IMR-90 (cell line): ENCODE measurements at regions not wholly inside any gene's neighbourhood (a gene's known extent, or its start where the extent isn't known, plus 50 kb on each side); places are given as distances from the start of the nearest gene placed in this dataset.

Experiments used
- ATAC-seq: fragments of 200-7000 bp; cut with Tn5 transposase; 2 replicates; pipeline ENCODE4 v1.9.1; 2020; ENCODE audit warnings: low read depth, mild to moderate bottlenecking, moderate library complexity
- BruUV-seq: library from RNA; stranded (reverse); fragments of 400-500 nt; replicated peaks from 2 replicates; lab custom pipeline; 2021; lab: Mats Ljungman, UMichigan
- CTCF ChIA-PET: fragments of 300-600 bp; formaldehyde crosslinking; extraction: SDS; loops from one replicate; lab custom pipeline; 2021; ENCODE audit warnings: antibody characterized with exemption; lab: Yijun Ruan, JAX
- POLR2A ChIA-PET: fragments of 300-600 bp; sonication (Branson Sonifier 250); formaldehyde crosslinking; loops from one replicate; lab custom pipeline; 2022; ENCODE audit warnings: antibody characterized with exemption; ENCODE audit not compliant: unreplicated experiment; lab: Charles Lee
- DNase-seq: peaks from one replicate; pipeline ENCODE4 v3.0.0; 2013
- H2AFZ ChIP-seq: replicated peaks from 2 replicates; pipeline ENCODE3; 2013; ENCODE audit warnings: low read length, mild to moderate bottlenecking; ENCODE audit not compliant: poor library complexity
- H2AK5ac ChIP-seq: 2 replicates; pipeline ENCODE4 v1.6.1; 2013; ENCODE audit warnings: low read depth, low read length, inconsistent platforms
- H2AK9ac ChIP-seq: replicated peaks from 2 replicates; pipeline ENCODE3; 2013; ENCODE audit warnings: mild to moderate bottlenecking, low read depth, low read length, moderate library complexity; ENCODE audit not compliant: poor library complexity
- H2BK120ac ChIP-seq: 2 replicates; pipeline ENCODE4 v1.6.1; 2013; ENCODE audit warnings: low read depth, low read length, inconsistent platforms
- H2BK15ac ChIP-seq: 3 replicates; pipeline ENCODE4 v1.6.1; 2013; ENCODE audit warnings: low read depth, low read length, inconsistent platforms
- H2BK20ac ChIP-seq: 2 replicates; pipeline ENCODE4 v1.6.1; 2013; ENCODE audit warnings: low read depth, mild to moderate bottlenecking, inconsistent platforms, low read length, moderate library complexity
- H2BK5ac ChIP-seq: 2 replicates; pipeline ENCODE4 v1.6.1; 2013; ENCODE audit warnings: mild to moderate bottlenecking, low read depth, low read length, inconsistent platforms; ENCODE audit not compliant: poor library complexity, severe bottlenecking
- H3K14ac ChIP-seq: replicated peaks from 2 replicates; pipeline ENCODE4 v1.6.1; 2013; ENCODE audit warnings: low read depth, low read length, inconsistent platforms
- H3K18ac ChIP-seq: 2 replicates; pipeline ENCODE4 v1.6.1; 2013; ENCODE audit warnings: low read depth, low read length, control low read depth
- H3K23ac ChIP-seq: 2 replicates; pipeline ENCODE4 v1.6.1; 2013; ENCODE audit warnings: low read depth, low read length, inconsistent platforms
- H3K27ac ChIP-seq: 2 replicates; pipeline ENCODE4 v1.5.1; 2013; ENCODE audit warnings: mild to moderate bottlenecking, control low read depth, low read length; ENCODE audit not compliant: insufficient read depth
- H3K27me3 ChIP-seq: 2 replicates; pipeline ENCODE4 v1.6.1; 2013; ENCODE audit warnings: low read length; ENCODE audit not compliant: control insufficient read depth, insufficient read depth
- H3K36me3 ChIP-seq: 2 replicates; pipeline ENCODE4 v1.6.1; 2013; ENCODE audit warnings: low read length, mixed read lengths; ENCODE audit not compliant: control insufficient read depth, insufficient read depth
- H3K4ac ChIP-seq: 2 replicates; pipeline ENCODE4 v1.6.1; 2013; ENCODE audit warnings: low read depth, low read length, inconsistent platforms
- H3K4me1 ChIP-seq: 2 replicates; pipeline ENCODE4 v1.6.1; 2013; ENCODE audit warnings: low read length, mixed read lengths; ENCODE audit not compliant: control insufficient read depth, insufficient read depth
- H3K4me2 ChIP-seq: 2 replicates; pipeline ENCODE4 v1.6.1; 2013; ENCODE audit warnings: low read depth, mild to moderate bottlenecking, control low read depth, low read length, moderate library complexity
- H3K4me3 ChIP-seq: 2 replicates; pipeline ENCODE4 v1.5.1; 2013; ENCODE audit warnings: low read depth, mild to moderate bottlenecking, control low read depth, low read length, moderate library complexity; ENCODE audit not compliant: insufficient read depth
- H3K56ac ChIP-seq: 2 replicates; pipeline ENCODE4 v1.6.1; 2013; ENCODE audit warnings: low read length, inconsistent platforms; ENCODE audit not compliant: insufficient read depth; ENCODE audit errors: extremely low read depth
- H3K79me1 ChIP-seq, 2 experiments: 2 replicates each; pipeline ENCODE4 v1.6.1; 2013; ENCODE audit warnings: low read length in 2 of 2, inconsistent platforms in 1 of 2, low read depth in 1 of 2
- H3K9ac ChIP-seq: 2 replicates; pipeline ENCODE4 v1.6.1; 2013; ENCODE audit warnings: low read depth, low read length, control low read depth
- H3K9me1 ChIP-seq: 2 replicates; pipeline ENCODE4 v1.6.1; 2013; ENCODE audit warnings: low read length, inconsistent platforms; ENCODE audit not compliant: insufficient read depth
- H3K9me3 ChIP-seq: 2 replicates; pipeline ENCODE4 v1.6.1; 2013; ENCODE audit warnings: low read length; ENCODE audit not compliant: control insufficient read depth, insufficient read depth
- H4K20me1 ChIP-seq: 2 replicates; pipeline ENCODE4 v1.6.1; 2013; ENCODE audit warnings: low read length, inconsistent platforms; ENCODE audit not compliant: insufficient read depth
- H4K5ac ChIP-seq: 2 replicates; pipeline ENCODE4 v1.6.1; 2013; ENCODE audit warnings: mild to moderate bottlenecking, low read depth, low read length, control low read depth
- H4K8ac ChIP-seq, 2 experiments: 2 replicates each; pipeline ENCODE4 v1.6.1; 2013; ENCODE audit warnings: low read depth in 2 of 2, low read length in 2 of 2, control low read depth in 1 of 2, inconsistent platforms in 1 of 2
- H4K91ac ChIP-seq: 2 replicates; pipeline ENCODE4 v1.6.1; 2013; ENCODE audit warnings: low read depth, low read length, inconsistent platforms; ENCODE audit not compliant: insufficient read depth
- BHLHE40 ChIP-seq: fragments of 150-350 bp; IDR thresholded peaks from 2 replicates; pipeline ENCODE4 v1.6.1; 2016; ENCODE audit warnings: mild to moderate bottlenecking, low read depth, low read length
- CEBPB ChIP-seq: IDR thresholded peaks from 2 replicates; pipeline ENCODE4 v1.6.1; 2012; ENCODE audit warnings: low read depth, low read length, improper control_type of control experiment
- CHD1 ChIP-seq: IDR thresholded peaks from 2 replicates; pipeline ENCODE4 v1.6.1; 2012; ENCODE audit warnings: low read depth, low read length, improper control_type of control experiment
- FOS ChIP-seq: fragments of 150-350 bp; IDR thresholded peaks from 2 replicates; pipeline ENCODE4 v1.6.1; 2016; ENCODE audit warnings: low read depth, low read length
- MAFK ChIP-seq: IDR thresholded peaks from 2 replicates; pipeline ENCODE4 v1.6.1; 2012; ENCODE audit warnings: low read depth, low read length, improper control_type of control experiment
- MXI1 ChIP-seq: IDR thresholded peaks from 2 replicates; pipeline ENCODE4 v1.6.1; 2012; ENCODE audit warnings: low read depth, mild to moderate bottlenecking, low read length, moderate library complexity, borderline replicate concordance
- NFE2L2 ChIP-seq: fragments of 150-350 bp; IDR thresholded peaks from 2 replicates; pipeline ENCODE4 v1.6.1; 2016; ENCODE audit warnings: low read depth, mild to moderate bottlenecking, low read length
- POLR2A ChIP-seq: IDR thresholded peaks from 2 replicates; pipeline ENCODE4 v1.6.1; 2012; ENCODE audit warnings: mild to moderate bottlenecking, low read depth, low read length
- RAD21 ChIP-seq: IDR thresholded peaks from 2 replicates; pipeline ENCODE4 v1.6.1; 2012; ENCODE audit warnings: low read length, improper control_type of control experiment
- RCOR1 ChIP-seq: IDR thresholded peaks from 2 replicates; pipeline ENCODE4 v1.6.1; 2012; ENCODE audit warnings: mild to moderate bottlenecking, low read length, improper control_type of control experiment; ENCODE audit not compliant: insufficient replicate concordance
- RFX5 ChIP-seq: IDR thresholded peaks from 2 replicates; pipeline ENCODE4 v1.8.0; 2012; ENCODE audit warnings: low read depth, mild to moderate bottlenecking, low read length, moderate library complexity
- WGBS, 2 experiments: methylation state at CpG; one replicate each; pipeline versions ENCODE4 v1.1.5 to v1.1.7; 2013; ENCODE audit warnings: missing lambda C conversion rate in 2 of 2; ENCODE audit not compliant: insufficient read length in 1 of 2; ENCODE audit errors: extremely low coverage in 2 of 2; 5-methylcytosine and 5-hydroxymethylcytosine counted together
- dilution Hi-C: fragments of 300-500 bp; cut with HindIII; formaldehyde crosslinking; loops from one replicate; pipeline ENCODE4 v1.14.3; 2018; ENCODE audit warnings: low sequenced_read_pairs; ENCODE audit not compliant: unreplicated experiment
- in situ Hi-C: fragments of 300-500 bp; cut with MboI; formaldehyde crosslinking; loops from 3 replicates; pipeline ENCODE4 v1.14.3; 2019; ENCODE audit warnings: low sequenced_read_pairs, inconsistent platforms, mixed read lengths
- intact Hi-C: fragments of 100-400 bp; cut with micrococcal nuclease; formaldehyde crosslinking; loops from 2 replicates; pipeline ENCODE4 v1.10.0; 2022
- TF ChIP-seq, protein P1 (sequence below): conservative IDR thresholded peaks from 2 replicates; pipeline ENCODE4 v1.5.1; 2012; ENCODE audit warnings: mild to moderate bottlenecking, low read depth, low read length, improper control_type of control experiment
- TF ChIP-seq, protein P2 (sequence below): fragments of 150-350 bp; IDR thresholded peaks from 2 replicates; pipeline ENCODE4 v1.6.1; 2017; ENCODE audit warnings: mild to moderate bottlenecking, antibody characterized with exemption, low read length, low read depth

DNA sequence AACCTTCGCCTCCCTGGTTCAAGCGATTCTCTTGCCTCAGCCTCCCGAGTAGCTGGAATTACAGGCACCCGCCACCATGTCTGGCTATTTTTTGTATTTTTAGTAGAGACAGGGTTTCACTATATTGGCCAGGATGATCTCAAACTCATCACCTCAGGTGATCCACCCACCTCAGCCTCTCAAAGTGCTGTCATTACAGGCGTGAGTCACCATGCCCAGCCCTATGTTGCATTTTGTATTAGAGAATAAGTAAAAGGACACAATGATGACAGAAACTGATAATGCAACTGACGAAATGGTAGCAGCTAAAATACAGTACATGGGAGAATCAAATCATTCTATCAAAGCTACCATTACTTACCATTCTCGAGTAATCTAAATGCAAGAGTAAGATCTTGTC is 276.7 kb downstream of the DSEL start:
- no peak overlapping the region for H3K4me3 ChIP-seq
- no peaks in the 10 kb centered on the region for H3K36me3 ChIP-seq
- dilution Hi-C loops, result no loop called here
- no peak overlapping the region for H4K5ac ChIP-seq
- no peak overlapping the region for H3K27ac ChIP-seq
- CTCF ChIA-PET, result no interaction called here
- no peak overlapping the region for H4K8ac ChIP-seq
- no peak overlapping the region for H3K56ac ChIP-seq
- no peak overlapping the region for H3K14ac ChIP-seq
- no peak overlapping the region for H2AK5ac ChIP-seq
- H3K9ac ChIP-seq, result no peak overlapping the region
- no CpG with 5 or more reads among the region's 7 CpGs for WGBS, 2 experiments
- BruUV-seq, result no TSS peak
- intact Hi-C loops, result no loop called here
- no peak overlapping the region for H3K23ac ChIP-seq
- no peaks in the 10 kb centered on the region for H3K9me1 ChIP-seq
- H3K9me3 ChIP-seq, result no peaks in the 10 kb centered on the region
- no peak overlapping the region for H3K4me2 ChIP-seq
- no peak overlapping the region for H3K18ac ChIP-seq
- H2BK20ac ChIP-seq, result no peak overlapping the region
- H4K20me1 ChIP-seq, result no peaks in the 10 kb centered on the region
- no peak overlapping the region for H3K4ac ChIP-seq
- H2BK5ac ChIP-seq, result no peak overlapping the region
- in situ Hi-C loops, result no loop called here
- no peak overlapping the region for H4K91ac ChIP-seq
- no peak for TF ChIP-seq NFE2L2
- TF ChIP-seq, protein P1, sequence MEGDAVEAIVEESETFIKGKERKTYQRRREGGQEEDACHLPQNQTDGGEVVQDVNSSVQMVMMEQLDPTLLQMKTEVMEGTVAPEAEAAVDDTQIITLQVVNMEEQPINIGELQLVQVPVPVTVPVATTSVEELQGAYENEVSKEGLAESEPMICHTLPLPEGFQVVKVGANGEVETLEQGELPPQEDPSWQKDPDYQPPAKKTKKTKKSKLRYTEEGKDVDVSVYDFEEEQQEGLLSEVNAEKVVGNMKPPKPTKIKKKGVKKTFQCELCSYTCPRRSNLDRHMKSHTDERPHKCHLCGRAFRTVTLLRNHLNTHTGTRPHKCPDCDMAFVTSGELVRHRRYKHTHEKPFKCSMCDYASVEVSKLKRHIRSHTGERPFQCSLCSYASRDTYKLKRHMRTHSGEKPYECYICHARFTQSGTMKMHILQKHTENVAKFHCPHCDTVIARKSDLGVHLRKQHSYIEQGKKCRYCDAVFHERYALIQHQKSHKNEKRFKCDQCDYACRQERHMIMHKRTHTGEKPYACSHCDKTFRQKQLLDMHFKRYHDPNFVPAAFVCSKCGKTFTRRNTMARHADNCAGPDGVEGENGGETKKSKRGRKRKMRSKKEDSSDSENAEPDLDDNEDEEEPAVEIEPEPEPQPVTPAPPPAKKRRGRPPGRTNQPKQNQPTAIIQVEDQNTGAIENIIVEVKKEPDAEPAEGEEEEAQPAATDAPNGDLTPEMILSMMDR, result no peak
- TF ChIP-seq RAD21, result no peak
- TF ChIP-seq CHD1, result no peak
- TF ChIP-seq MXI1, result no peak
- TF ChIP-seq MAFK, result no peak
- TF ChIP-seq RFX5, result no peak
- no peak for TF ChIP-seq POLR2A
- TF ChIP-seq FOS, result no peak
- no peak for TF ChIP-seq CEBPB
- TF ChIP-seq, protein P2, sequence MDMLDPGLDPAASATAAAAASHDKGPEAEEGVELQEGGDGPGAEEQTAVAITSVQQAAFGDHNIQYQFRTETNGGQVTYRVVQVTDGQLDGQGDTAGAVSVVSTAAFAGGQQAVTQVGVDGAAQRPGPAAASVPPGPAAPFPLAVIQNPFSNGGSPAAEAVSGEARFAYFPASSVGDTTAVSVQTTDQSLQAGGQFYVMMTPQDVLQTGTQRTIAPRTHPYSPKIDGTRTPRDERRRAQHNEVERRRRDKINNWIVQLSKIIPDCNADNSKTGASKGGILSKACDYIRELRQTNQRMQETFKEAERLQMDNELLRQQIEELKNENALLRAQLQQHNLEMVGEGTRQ, result no peak
- TF ChIP-seq RCOR1, result no peak
- TF ChIP-seq BHLHE40, result no peak
- no peak for ATAC-seq
- H3K79me1 ChIP-seq, result no peaks in the 10 kb centered on the region
- no peak overlapping the region for H2AFZ ChIP-seq
- no peak overlapping the region for H2BK15ac ChIP-seq
- POLR2A ChIA-PET, result no interaction called here
- no peak for DNase-seq
- no peaks in the 10 kb centered on the region for H3K27me3 ChIP-seq
- peaks cover 2% of the 10 kb centered on the region; the same call in 1 of the 2 replicates for H3K4me1 ChIP-seq
- no peak overlapping the region for H2AK9ac ChIP-seq
- H2BK120ac ChIP-seq, result no peak overlapping the region
